Nucleus accumbens (tissue), 56 donors: ENCODE measurements at regions not wholly inside any gene's neighbourhood (a gene's known extent, or its start where the extent isn't known, plus 50 kb on each side); places are given as distances from the start of the nearest gene placed in this dataset.
"Not testable (repeated sequence)": the region's sequence is repeated elsewhere in the genome, so short reads cannot be mapped to it uniquely, and the experiment has no call there.

Experiments used
- DNase-seq, 56 donors: peaks; one replicate each; lab custom pipeline; 2025; lab: John Stamatoyannopoulos, UW

DNA sequence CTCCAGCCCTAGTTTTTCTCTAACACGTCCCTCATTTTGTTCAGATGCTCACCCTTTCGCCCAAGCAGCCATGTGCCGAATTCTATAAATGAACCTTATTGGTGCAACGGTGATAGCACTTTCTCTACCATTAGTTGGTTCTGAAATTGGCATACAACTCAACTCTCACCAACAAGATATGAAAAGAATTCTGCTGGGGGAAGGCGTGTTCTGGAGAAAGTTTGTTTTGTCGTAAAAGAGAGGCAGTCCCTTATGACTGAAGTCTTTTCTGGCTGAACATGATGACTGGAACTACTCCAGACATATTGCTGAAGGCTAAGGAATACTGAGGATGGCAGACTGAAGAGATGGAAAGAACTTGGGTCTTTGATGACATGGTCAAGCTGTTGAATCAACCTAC, 91.8 kb upstream of the UBE2E2 start:
- DNase-seq, result no peak

DNA sequence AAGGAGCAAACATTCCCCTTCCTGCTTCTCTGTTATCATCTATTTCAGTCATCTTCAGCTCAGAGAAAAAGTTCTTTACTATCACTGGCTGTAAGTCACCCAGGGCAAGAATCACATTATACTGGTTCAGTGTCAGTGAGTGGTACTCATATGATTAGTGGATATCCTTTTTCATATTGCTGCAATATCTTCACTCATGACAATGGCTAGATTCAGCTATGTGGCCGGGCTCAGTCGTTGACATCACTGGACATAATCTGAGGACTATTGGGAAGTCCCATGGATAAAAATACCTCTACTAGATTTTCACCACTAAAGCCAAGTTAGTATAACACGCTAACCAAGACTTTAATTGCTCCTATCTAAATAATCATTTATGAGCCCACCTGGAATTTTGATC, 91.3 kb upstream of the UBE2E2 start:
- no peak for DNase-seq

DNA sequence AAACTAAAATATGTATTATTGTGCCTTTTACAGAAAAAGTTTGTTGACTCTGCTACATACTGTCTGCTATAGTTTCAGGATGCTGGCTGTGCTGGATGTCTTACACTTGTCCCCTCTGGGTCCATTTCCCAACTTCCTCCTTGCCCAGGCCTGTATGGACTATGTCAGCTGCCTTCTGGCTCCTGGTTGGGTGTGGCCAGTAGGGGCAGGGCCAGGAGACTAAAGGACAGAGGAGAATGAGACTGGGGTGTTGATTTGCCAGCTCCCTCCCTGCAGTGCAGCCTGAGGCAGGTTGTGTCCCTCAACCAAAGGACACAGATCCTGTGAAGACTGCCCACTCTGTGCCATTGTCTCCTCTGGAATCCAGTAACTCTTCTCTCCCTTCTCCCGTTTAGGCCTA, 90.6 kb upstream of the UBE2E2 start:
- no peak for DNase-seq

DNA sequence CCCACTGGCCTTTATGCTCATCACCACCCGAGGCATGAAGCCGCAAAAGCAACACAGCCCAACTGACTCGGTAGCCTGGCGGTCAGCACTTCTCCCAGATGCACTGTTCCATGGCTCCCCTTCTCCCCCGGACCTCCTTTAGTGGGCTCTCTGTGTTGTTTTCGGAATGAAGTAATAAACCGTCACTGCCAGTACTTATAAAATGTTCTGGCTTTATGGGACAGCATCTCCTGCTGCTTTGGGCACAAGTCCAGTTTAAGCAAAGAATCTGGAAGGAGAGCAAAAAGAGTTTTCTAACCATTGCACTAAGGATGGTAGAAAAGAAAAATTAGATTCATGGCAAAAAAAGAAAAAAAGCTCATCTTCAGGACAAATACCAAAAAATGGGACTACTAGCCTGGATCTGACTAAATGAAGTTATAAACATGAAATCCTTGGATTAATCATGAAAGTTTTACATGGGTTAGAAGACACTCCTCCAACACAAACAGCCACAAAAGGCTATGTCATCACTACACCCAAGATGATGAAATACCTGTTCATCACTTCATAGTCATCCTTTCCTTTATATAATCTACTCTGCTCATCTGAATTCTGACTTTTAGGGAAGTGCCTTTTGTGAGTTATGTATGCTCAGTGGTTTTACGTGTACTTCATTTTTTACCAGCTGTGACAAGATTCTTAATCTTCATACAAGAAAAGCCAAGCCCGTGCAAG, 89.5 kb upstream of the UBE2E2 start:
- no peak for DNase-seq

DNA sequence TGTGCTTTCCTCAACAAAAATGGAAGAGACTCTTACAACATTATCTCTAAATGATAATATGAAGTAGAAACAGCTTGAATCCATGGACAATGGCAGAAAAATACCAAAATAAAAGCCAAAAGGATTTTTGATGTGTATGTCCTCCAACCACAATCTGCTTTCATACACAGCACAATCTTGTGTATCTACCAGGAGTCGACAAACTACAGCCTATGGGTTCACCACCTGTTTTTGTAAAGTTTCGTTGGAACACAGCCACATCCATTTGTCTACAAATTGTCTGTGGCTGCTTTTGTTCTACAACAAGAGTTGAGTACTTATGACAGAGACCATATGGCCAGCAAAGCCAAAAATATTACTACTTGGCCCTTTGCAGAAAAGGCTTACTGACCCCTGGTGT, 88.7 kb upstream of the UBE2E2 start:
- no peak for DNase-seq

DNA sequence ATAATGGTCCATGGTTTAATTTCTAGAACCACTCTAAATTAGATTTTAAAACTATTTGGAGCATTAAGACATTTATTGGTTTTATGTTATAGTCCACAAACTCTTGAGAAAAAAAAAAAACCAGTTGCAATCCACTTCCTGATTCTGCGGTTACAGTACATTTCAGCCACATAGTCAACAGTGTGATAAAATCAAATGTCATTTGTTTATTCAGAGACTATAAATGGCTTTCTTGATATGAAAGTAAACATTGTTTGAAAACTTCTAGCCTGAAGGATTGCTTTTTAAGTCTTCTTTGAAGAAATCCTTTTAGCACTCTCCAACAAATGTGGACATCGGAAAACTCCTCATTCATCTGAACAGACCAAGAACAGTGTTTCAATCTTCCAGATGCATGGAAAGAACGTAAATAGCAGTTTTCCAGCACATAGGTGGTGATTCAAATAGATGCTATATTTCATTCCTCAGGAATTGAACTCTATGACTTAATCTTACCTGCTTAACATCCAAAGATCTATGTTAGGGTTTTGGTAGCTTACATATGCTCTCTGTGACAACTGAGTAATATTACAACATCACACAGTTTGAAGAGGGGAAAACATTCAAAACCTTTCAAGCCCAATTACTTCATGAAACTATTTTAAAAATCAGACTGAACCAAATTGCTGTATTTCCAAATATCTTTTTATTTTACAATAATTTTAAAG, 87.8 kb upstream of the UBE2E2 start:
- DNase-seq, result no peak

DNA sequence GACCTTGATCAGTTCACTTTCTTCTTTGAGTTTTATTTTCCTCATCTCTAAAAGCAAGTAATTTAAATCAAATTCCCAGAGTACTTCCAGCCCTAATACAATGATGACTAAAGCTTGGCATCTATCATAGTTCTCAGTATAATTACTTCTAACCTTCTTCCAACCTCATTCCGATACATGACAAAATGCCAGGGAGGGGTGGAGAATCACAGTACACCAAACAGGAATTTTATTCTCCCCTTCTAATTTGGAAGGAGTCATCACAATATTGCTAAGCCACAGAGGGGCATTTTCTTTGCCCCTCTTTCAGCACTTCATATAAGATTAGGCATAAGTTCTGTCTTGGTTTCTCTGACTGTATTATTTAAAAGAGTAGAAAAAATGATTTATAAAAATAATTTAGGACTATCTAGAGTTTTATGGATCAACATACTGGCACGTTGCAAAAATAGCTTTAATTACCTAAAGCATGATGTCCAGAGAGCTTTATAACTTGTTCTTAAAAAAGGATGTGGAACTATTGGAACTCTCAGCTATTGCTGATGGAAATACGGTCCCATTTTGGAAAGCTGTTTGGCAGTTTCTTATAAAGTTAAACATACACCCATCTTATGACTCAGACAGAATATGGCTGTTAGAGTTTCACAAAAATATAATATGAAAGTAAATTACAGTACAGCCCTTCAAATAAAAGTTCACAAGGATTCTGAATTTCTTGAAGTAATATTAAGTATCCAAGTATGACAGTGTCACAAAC, 86.9 kb upstream of the UBE2E2 start:
- no peak for DNase-seq

DNA sequence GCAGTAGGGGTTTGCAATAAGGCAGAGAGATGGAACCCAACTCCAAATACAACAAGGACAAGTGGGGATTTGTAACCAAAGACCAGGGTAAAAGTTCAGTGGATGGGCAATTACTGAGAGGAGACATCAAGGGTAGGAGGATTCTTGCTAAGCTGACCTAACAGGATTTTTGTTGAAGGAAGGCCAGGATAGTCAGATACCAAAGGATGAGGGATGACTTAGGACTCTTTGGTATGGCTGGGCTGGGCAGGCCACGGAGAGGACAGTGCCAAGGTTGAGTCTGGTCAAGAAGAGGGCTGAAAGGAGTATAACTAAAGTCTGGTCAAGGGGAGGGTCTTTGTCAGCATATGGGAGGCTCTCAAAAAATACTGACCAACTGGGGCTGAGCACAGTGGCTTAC, 85.3 kb upstream of the UBE2E2 start:
- no peak for DNase-seq

DNA sequence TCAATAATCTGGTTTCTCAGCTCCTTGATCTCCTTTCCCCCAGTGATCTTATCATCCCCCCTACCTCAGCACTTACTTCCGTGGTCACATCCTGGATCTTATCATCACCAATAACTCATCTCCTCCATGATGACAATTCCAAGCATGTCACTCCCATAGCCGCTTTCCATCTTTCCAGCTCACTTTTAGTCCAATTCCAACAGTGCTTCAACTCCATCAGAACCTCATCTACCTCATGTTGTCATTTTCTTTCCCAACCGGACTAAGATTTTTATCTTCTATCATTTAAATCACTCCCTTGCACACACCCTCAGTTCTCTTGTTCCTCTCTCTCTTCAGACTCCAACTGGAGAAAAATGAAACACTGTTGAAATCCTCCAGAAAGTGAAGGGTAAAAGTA, 75.9 kb upstream of the UBE2E2 start:
- DNase-seq, result no peak

DNA sequence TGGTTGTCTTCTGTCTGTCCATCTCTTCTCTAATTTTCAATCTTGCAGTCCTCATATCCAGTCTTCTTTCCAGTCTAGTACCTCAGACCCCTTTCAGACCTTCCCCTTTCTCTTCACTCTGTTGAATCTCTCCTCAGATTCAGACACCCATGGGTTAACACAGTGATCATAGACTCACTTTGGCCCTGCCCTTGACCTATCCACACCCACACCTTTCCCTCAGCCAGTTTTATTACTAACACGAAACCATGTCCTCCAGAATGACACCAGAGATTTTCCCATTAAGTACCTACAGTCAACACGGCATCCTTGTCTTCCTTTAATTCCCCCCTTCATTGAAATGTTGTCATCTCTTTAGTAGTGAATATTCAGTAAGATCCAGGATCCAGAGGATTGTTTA, 74.5 kb upstream of the UBE2E2 start:
- DNase-seq, result no peak

DNA sequence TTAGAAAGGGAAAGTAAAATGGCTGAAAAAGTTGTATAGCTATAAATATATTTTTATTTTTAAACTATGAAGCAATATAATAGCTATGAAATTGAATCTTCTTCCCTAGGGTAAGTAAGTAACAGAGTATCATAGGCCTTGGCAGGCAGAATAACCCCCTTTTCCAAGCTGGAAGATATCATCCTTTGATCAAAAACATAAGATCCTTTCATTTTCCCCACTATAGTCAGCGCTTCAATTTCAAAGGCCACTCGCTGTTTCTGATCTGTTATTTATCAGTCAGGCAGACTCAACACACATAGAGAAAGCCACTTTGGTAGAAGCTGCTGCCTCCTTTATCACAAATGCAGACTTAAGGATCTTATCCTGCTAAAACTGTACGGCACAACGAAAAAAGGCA, 74.0 kb upstream of the UBE2E2 start:
- no peak for DNase-seq

DNA sequence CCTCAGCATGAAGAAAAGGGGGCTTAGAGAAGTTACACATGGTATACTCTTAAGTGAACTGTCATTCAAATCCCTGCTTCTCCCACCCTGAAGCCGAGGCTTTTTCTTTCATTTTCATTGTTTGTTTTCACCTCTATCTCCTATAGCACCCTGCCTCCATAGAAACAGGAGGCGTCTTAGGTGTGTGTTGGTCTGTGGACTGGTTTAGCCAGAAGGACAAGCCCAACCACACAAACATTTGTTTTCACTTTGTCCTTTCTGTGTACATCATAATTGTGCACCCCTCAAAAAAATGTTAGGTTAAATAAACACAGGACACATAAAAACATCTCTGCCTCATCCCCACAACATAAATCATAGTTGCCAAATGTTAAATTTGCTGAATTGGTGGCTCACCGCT, 73.3 kb upstream of the UBE2E2 start:
- no peak for DNase-seq

DNA sequence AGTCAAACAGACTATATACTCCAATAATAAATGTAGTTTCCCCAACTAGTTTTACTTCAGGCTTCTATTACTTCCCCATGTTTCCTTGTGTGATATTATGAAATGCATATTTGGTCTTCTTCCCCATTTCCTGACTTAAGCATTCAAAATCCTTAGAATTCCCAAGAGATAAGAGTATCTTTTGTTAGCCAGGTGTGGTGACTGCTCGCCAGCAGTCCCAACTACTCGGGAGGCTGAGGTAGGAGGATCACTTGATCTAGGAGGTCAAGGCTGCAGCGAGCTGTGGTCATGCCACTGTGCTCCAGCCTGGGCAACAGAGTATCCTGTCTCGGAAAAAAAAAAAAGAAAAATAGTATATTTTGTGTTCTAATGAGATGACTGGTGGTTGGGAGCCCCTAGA, 72.7 kb upstream of the UBE2E2 start:
- no peak for DNase-seq

DNA sequence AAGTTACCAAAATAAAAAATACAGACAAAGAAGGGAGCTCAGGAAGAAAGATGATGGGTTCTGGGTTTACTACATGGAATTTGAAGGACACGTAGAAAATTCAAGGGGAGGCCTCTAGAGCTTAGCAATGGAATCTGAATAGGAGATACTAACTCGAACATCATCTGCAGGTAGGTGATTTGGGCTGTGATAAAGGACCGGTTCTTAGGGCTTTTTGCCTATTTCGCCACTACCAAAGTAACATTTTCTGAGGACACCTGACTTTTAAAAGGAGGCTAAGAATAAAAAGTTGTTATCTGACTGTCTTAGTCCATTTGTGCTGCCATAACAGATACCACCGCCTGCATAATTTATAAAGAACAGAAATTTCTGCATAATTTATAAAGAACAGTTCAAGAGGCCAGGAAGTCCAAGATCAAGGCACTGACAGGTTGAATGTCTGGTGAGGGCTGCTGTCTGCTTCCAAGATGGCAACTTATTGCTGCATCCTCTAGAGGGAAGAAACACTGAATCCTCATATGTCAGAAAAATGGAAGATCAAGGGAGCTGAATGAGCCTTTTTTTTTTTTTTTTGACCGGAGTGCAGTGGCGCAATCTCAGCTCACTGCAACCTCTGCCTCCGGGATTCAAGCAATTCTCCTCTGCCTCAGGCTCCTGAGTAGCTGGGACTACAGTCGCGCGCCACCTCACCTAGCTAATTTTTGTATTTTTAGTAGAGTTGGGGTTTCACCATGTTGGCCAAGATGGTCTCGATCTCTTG, 67.9 kb upstream of the UBE2E2 start:
- no peak for DNase-seq

DNA sequence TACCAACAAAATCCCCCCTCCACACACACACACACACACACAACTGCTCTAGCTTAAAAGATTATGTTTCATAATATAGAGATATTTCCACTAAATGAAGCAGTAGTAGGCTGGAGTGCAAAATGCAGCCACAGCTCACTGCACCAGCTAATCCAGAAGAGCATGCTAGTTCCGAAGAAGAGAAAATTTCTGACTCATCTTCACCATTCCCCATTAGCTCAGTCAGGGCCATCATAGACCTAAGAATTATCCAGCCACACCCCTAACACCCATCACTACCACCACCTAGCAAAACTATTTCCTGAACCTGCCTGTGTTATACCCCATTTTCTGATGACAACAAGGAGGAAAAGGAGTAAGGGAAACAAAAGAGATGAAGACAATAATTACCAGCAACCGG, 67.1 kb upstream of the UBE2E2 start:
- DNase-seq, result no peak

DNA sequence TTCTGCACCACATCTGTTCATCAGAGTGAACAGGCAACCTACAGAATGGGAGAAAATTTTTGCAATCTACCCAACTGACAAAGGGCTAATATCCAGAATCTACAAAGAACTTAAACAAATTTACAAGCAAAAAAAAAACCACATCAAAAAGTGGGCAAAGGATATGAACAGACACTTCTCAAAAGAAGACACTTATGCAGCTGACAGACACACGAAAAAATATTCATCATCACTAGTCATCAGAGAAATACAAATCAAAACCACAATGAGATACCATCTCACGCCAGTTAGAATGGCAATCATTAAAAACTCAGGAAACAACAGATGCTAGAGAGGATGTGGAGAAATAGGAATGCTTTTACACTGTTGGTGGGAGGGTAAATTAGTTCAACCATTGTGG, 59.1 kb upstream of the UBE2E2 start:
- not testable (repeated sequence) for DNase-seq

DNA sequence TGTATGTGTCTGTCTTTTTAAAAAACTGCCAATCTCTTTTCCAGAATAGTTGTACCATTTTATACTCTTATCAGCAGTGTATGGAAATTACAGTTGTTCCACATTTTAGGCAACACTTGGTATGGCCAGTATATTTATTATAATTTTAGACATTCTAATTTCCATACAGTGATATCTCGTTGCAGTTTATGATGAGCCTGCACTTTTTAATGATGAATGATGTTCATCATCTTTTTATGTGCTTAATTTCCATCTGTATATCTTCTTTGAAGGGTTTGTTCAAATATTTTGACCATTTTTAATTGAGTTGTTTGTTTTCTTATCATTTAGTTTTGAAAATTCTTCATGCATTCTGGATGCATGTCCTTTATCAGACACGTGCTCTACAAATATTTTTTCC, 57.0 kb upstream of the UBE2E2 start:
- DNase-seq, result no peak

DNA sequence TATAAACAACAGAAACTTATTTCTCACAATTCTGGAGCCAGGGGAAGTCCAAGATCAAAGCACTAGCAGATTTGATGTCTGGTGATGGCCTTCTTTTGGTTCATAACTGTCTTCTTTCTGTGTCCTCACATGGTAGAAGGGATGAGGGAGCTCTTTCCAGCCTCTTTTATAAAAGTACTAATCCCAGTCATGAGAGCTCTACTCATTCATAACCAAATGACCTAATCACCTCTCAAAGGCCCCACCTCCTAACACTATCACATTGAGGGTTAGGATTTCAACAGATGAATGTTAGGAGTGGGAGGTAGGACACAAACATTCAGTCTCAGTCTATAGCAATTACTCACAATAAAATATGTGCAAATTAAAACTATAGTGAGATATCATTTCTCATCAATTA, 50.1 kb upstream of the UBE2E2 start:
- DNase-seq, result no peak
